Tibial nerve (tissue), 4 donors: ENCODE measurements at regions not wholly inside any gene's neighbourhood (a gene's known extent, or its start where the extent isn't known, plus 50 kb on each side); places are given as distances from the start of the nearest gene placed in this dataset.

ENCODE experiments used
- CTCF ChIP-seq, 5 experiments: fragments of 200-600 bp in 3 of 5; fragments of 450-650 bp in 2 of 5; sonication (generic) in 3 of 5; IDR thresholded peaks; one replicate each; pipeline ENCODE4 v1.5.1; 2016 to 2019; ENCODE audit warnings: antibody characterized with exemption in 5 of 5, mild to moderate bottlenecking in 3 of 5, moderate library complexity in 2 of 5
- EP300 ChIP-seq, 2 donors: sonication (generic); formaldehyde crosslinking; IDR thresholded peaks; one replicate each; pipeline ENCODE4 v1.6.1; 2017; ENCODE audit warnings: antibody characterized with exemption in 2 of 2, mild to moderate bottlenecking in 1 of 2
- POLR2A ChIP-seq, 2 donors: fragments of 450-650 bp; IDR thresholded peaks; one replicate each; pipeline ENCODE4 v1.6.1; 2017; ENCODE audit warnings: antibody characterized with exemption in 2 of 2, mild to moderate bottlenecking in 2 of 2, moderate library complexity in 2 of 2

- TF ChIP-seq CTCF (IDR thresholded peaks at IDR 0.05) (no peak), POLR2A (IDR thresholded peaks at IDR 0.05) (no peak), EP300 (IDR thresholded peaks at IDR 0.05) (no peak)
Measured at GRCh38 chr4:132823419-132823818, 325.7 kb upstream of the PCDH10 start.
